ENCODE measurements at regions not wholly inside any gene's neighbourhood (a gene's known extent, or its start where the extent isn't known, plus 50 kb on each side); places are given as distances from the start of the nearest gene placed in this dataset.

- Histone ChIP-seq H3K36me3 (ENCODE audit: control insufficient read depth, insufficient read depth, low read length) (no peaks in the 10 kb centered on the region), H3K4me3 (ENCODE audit: low read depth, low read length) (no peak overlapping the region), H3K27me3 (ENCODE audit: control insufficient read depth, insufficient read depth, low read length) (no peaks in the 10 kb centered on the region)
- no peak for TF ChIP-seq CTCF (IDR thresholded peaks at IDR 0.05; ENCODE audit: insufficient read depth, low read length, poor library complexity, severe bottlenecking)
- DNase-seq (ENCODE audit: low read depth): no peak
Measured at GRCh38 chr12:22925623-22926022, 300.7 kb downstream of the ETNK1 start.

- no peak for TF ChIP-seq CTCF (IDR thresholded peaks at IDR 0.05; ENCODE audit: insufficient read depth, low read length, poor library complexity, severe bottlenecking)
- no peak for DNase-seq (ENCODE audit: low read depth)
Measured at GRCh38 chr12:22932431-22932830, 307.5 kb downstream of the ETNK1 start.

DNA sequence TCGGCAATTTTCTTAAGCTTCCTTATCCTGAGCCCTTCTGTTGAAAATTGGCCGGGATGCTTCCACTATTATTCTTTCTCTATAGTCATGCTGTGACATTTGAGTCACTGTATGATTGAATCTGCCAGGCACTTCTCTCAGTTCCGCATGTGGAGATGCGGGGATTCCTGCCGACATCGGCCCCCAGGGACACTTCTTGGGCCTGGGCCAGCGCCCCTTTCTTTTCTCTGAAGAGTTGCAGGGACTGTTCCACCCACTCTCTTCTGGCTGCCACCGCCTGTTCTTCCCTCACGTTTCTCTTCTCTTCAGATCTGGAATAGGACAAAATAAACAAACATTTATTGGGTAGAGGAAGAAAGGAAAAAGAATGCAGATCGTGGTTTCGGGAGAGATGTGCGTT lies 310.1 kb downstream of the ETNK1 start:
- no peak for TF ChIP-seq CTCF (IDR thresholded peaks at IDR 0.05; ENCODE audit: insufficient read depth, low read length, poor library complexity, severe bottlenecking)
- Histone ChIP-seq H3K4me3 (ENCODE audit: low read depth, low read length) (no peak overlapping the region), H3K36me3 (ENCODE audit: control insufficient read depth, insufficient read depth, low read length) (no peaks in the 10 kb centered on the region), H3K27me3 (ENCODE audit: control insufficient read depth, insufficient read depth, low read length) (no peaks in the 10 kb centered on the region)
- DNase-seq (ENCODE audit: low read depth): no peak

More at GRCh38 chr12:22932431-22932830, 307.5 kb downstream of the ETNK1 start:
- no peaks in the 10 kb centered on the region for H3K36me3 ChIP-seq (ENCODE audit: control insufficient read depth, insufficient read depth, low read length)
- H3K4me3 ChIP-seq (ENCODE audit: low read depth, low read length): no peak overlapping the region
- H3K27me3 ChIP-seq (ENCODE audit: control insufficient read depth, insufficient read depth, low read length): no peaks in the 10 kb centered on the region

GRCh38 chr12:22935501-22935900 lies 310.5 kb downstream of the ETNK1 start:
- Histone ChIP-seq H3K27me3 (ENCODE audit: control insufficient read depth, insufficient read depth, low read length) (no peaks in the 10 kb centered on the region), H3K4me3 (ENCODE audit: low read depth, low read length) (no peak overlapping the region), H3K36me3 (ENCODE audit: control insufficient read depth, insufficient read depth, low read length) (no peaks in the 10 kb centered on the region)
- no peak for DNase-seq (ENCODE audit: low read depth)
- TF ChIP-seq CTCF (IDR thresholded peaks at IDR 0.05; ENCODE audit: insufficient read depth, low read length, poor library complexity, severe bottlenecking): no peak

DNA sequence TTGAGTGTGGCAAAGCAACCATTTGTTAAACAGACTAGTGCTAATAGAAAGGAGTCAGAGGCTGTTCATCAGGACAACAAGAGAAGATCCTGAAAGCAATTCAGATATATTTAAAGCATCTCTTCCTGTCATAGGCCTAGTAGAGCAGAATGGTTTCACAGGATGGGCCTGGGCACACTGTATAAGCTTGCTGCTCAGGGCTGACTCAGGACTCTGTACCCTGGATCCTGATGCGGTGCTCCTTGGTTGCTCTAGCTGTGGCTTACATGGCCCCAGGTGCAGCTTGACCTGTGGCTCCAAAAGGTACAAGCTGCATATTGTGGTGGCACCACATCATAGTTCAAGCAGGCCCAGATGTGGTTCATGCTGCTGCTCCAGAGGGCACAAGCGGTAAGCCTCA lies 313.4 kb downstream of the ETNK1 start:
- H3K36me3 ChIP-seq (ENCODE audit: control insufficient read depth, insufficient read depth, low read length): no peaks in the 10 kb centered on the region
- TF ChIP-seq CTCF (IDR thresholded peaks at IDR 0.05; ENCODE audit: insufficient read depth, low read length, poor library complexity, severe bottlenecking): no peak
- DNase-seq (ENCODE audit: low read depth): no peak

DNA sequence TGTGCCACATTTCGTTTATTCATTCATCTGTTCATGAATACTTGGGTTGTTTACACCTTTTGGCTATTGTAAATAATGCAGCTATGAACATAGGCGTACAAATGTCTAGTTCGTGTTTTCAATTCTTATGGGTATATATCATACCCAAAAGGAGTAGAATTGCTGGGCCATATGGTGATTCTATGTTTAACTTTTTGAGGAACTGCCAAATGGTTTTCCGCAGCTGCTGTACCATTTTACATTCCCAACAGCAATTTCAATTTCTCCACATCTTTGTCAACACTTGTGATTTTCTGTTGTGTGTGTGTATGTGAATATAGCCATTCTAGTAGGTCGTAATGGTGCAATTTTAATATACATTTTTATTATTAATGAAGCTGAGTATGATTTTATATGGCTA lies 326.2 kb downstream of the ETNK1 start:
- DNase-seq (ENCODE audit: low read depth): no peak
- H3K27me3 ChIP-seq (ENCODE audit: control insufficient read depth, insufficient read depth, low read length): no peaks in the 10 kb centered on the region
- no peak for TF ChIP-seq CTCF (IDR thresholded peaks at IDR 0.05; ENCODE audit: insufficient read depth, low read length, poor library complexity, severe bottlenecking)

More for the DNA sequence above, 313.4 kb downstream of the ETNK1 start:
- Histone ChIP-seq H3K4me3 (ENCODE audit: low read depth, low read length) (no peak overlapping the region), H3K27me3 (ENCODE audit: control insufficient read depth, insufficient read depth, low read length) (no peaks in the 10 kb centered on the region)

More for the DNA sequence above, 326.2 kb downstream of the ETNK1 start:
- H3K36me3 ChIP-seq (ENCODE audit: control insufficient read depth, insufficient read depth, low read length): no peaks in the 10 kb centered on the region
- H3K4me3 ChIP-seq (ENCODE audit: low read depth, low read length): no peak overlapping the region

All from kidney epithelial cell (primary cell).